ENCODE measurements at regions not wholly inside any gene's neighbourhood (a gene's known extent, or its start where the extent isn't known, plus 50 kb on each side); places are given as distances from the start of the nearest gene placed in this dataset.

GRCh38 chr13:109587689-109588088 lies 198.7 kb downstream of the IRS2 start:
- no peak for DNase-seq

- no peak for DNase-seq
These were observed 199.7 kb downstream of the IRS2 start for GRCh38 chr13:109586509-109587346.

- no peak for DNase-seq
These were observed 201.5 kb downstream of the IRS2 start for GRCh38 chr13:109584844-109585361.

GRCh38 chr13:109577191-109577700 lies 209.1 kb downstream of the IRS2 start:
- no peak for DNase-seq

GRCh38 chr13:109576331-109576813 lies 210.0 kb downstream of the IRS2 start:
- DNase-seq = peak; percentile 61

- no peak for DNase-seq
These were observed 210.6 kb downstream of the IRS2 start for GRCh38 chr13:109575821-109576220.

GRCh38 chr13:109572389-109572788 lies 214.0 kb downstream of the IRS2 start:
- no peak for DNase-seq

GRCh38 chr13:109569958-109570711 lies 216.2 kb downstream of the IRS2 start:
- no peak for DNase-seq

GRCh38 chr13:109568339-109568818 lies 218.0 kb downstream of the IRS2 start:
- DNase-seq = no peak

- DNase-seq = no peak
These were observed 219.1 kb downstream of the IRS2 start for GRCh38 chr13:109567315-109567714.

- DNase-seq = no peak
These were observed 220.5 kb downstream of the IRS2 start for GRCh38 chr13:109565877-109566276.

GRCh38 chr13:109548374-109548773 lies 238.0 kb downstream of the IRS2 start:
- no peak for DNase-seq

- DNase-seq = no peak
These were observed 238.4 kb downstream of the IRS2 start for GRCh38 chr13:109547942-109548341.

- no peak for DNase-seq
These were observed 240.5 kb downstream of the IRS2 start for GRCh38 chr13:109545931-109546330.

GRCh38 chr13:109541081-109541480 lies 245.3 kb downstream of the IRS2 start:
- DNase-seq = no peak

GRCh38 chr13:109537584-109537983 lies 248.8 kb downstream of the IRS2 start:
- no peak for DNase-seq

- no peak for DNase-seq
These were observed 253.0 kb downstream of the IRS2 start for GRCh38 chr13:109533350-109533749.

- DNase-seq = no peak
These were observed 256.4 kb downstream of the IRS2 start for GRCh38 chr13:109529964-109530363.

- no peak for DNase-seq
These were observed 264.7 kb downstream of the IRS2 start for GRCh38 chr13:109521719-109522118.

GRCh38 chr13:109517517-109517916 lies 268.9 kb downstream of the IRS2 start:
- DNase-seq = no peak

GRCh38 chr13:109516186-109516585 lies 270.2 kb downstream of the IRS2 start:
- DNase-seq = no peak

- no peak for DNase-seq
These were observed 276.4 kb downstream of the IRS2 start for GRCh38 chr13:109510013-109510412.

GRCh38 chr13:109509154-109509900 lies 277.1 kb downstream of the IRS2 start:
- DNase-seq = no peak
